HCT116 (cell line): ENCODE measurements at regions not wholly inside any gene's neighbourhood (a gene's known extent, or its start where the extent isn't known, plus 50 kb on each side); places are given as distances from the start of the nearest gene placed in this dataset.

Experiments used
- ATAC-seq: fragments of 200-7000 bp; cut with Tn5 transposase; 2 replicates; pipeline ENCODE4 v1.9.1; 2020; ENCODE audit warnings: mild to moderate bottlenecking, moderate library complexity
- BruUV-seq: library from RNA; stranded (reverse); fragments of 400-500 nt; replicated peaks from 2 replicates; lab custom pipeline; 2021; lab: Mats Ljungman, UMichigan
- CTCF ChIA-PET: fragments of 300-600 bp; sonication (Branson Sonifier 250); formaldehyde crosslinking; loops from one replicate; lab custom pipeline; 2021; ENCODE audit warnings: antibody characterized with exemption; lab: Charles Lee
- POLR2A ChIA-PET: fragments of 300-600, 350-600 bp; sonication (Branson Sonifier 250); formaldehyde crosslinking; loops from one replicate; lab custom pipeline; 2021; ENCODE audit warnings: antibody characterized with exemption; lab: Charles Lee
- RAD21 ChIA-PET, 2 experiments: fragments of 300-600 bp; sonication (Branson Sonifier 250); formaldehyde crosslinking; loops; one replicate each; lab custom pipeline; 2023; ENCODE audit warnings: low total read pairs in 2 of 2; ENCODE audit not compliant: uncharacterized antibody in 2 of 2, unreplicated experiment in 2 of 2, low non-redundant PET in 1 of 2; lab: Charles Lee
- DNase-seq: peaks from one replicate; pipeline ENCODE4 v3.0.0-alpha.2; 2010; ENCODE audit warnings: low read depth, low spot score
- H2AFZ ChIP-seq: fragments of 200-600 bp; shearing (Covaris generic), sonication (generic); 2 replicates; pipeline ENCODE4 v1.6.1; 2017; ENCODE audit warnings: low read depth, mixed run types, mixed read lengths, antibody characterized with exemption, low read length; ENCODE audit not compliant: poor library complexity, severe bottlenecking
- H3K27ac ChIP-seq: 2 replicates; pipeline ENCODE4 v1.5.1; 2012; ENCODE audit warnings: low read depth, low read length
- H3K27me3 ChIP-seq: fragments of 200-600 bp; sonication (generic); 2 replicates; pipeline ENCODE4 v1.6.1; 2016; ENCODE audit warnings: mixed run types, low read length, mixed read lengths; ENCODE audit not compliant: insufficient read depth
- H3K36me3 ChIP-seq, 2 experiments: fragments of 200-500 bp in 1 of 2; fragments of 200-600 bp in 1 of 2; sonication (Bioruptor generic) in 1 of 2; sonication (generic) in 1 of 2; 2 replicates each; pipeline versions ENCODE4 v1.5.1 to v1.6.1; 2014 to 2016; ENCODE audit warnings: low read length in 2 of 2, inconsistent platforms in 1 of 2, mixed read lengths in 1 of 2, mixed run types in 1 of 2; ENCODE audit not compliant: insufficient read depth in 2 of 2, control insufficient read depth in 1 of 2
- H3K4me1 ChIP-seq, 2 experiments: fragments of 200-600 bp in 1 of 2; sonication (generic) in 1 of 2; 2 replicates each; pipeline versions ENCODE4 v1.5.1 to v1.6.1; 2012 to 2017; ENCODE audit warnings: low read length in 2 of 2, inconsistent platforms in 1 of 2, mild to moderate bottlenecking in 1 of 2, mixed read lengths in 1 of 2, mixed run types in 1 of 2, moderate library complexity in 1 of 2; ENCODE audit not compliant: insufficient read depth in 2 of 2, control insufficient read depth in 1 of 2
- H3K4me2 ChIP-seq: fragments of 200-600 bp; sonication (generic); 2 replicates; pipeline ENCODE4 v1.6.1; 2017; ENCODE audit warnings: mixed run types, low read length, mixed read lengths
- H3K4me3 ChIP-seq, 2 experiments: fragments of 200-600 bp in 1 of 2; sonication (generic) in 1 of 2; replicated peaks in 1 of 2; 2 replicates each; pipeline ENCODE4 v1.5.1; 2011 to 2016; ENCODE audit warnings: low read length in 2 of 2, control low read depth in 1 of 2, low read depth in 1 of 2, mild to moderate bottlenecking in 1 of 2, mixed read lengths in 1 of 2, mixed run types in 1 of 2
- H3K79me2 ChIP-seq: fragments of 200-600 bp; sonication (generic); 2 replicates; pipeline ENCODE4 v1.6.1; 2017; ENCODE audit warnings: mild to moderate bottlenecking, mixed run types, low read length, moderate library complexity, mixed read lengths; ENCODE audit not compliant: insufficient read depth
- H3K9ac ChIP-seq: fragments of 200-600 bp; sonication (generic); 2 replicates; pipeline ENCODE4 v1.6.1; 2016; ENCODE audit warnings: low read length, mixed read lengths
- H3K9me2 ChIP-seq: fragments of 200-600 bp; sonication (generic), shearing (Covaris generic); 2 replicates; pipeline ENCODE4 v1.6.1; 2017; ENCODE audit warnings: mixed run types, mild to moderate bottlenecking, moderate library complexity; ENCODE audit not compliant: insufficient read depth
- H3K9me3 ChIP-seq, 2 experiments: fragments of 200-500 bp in 1 of 2; fragments of 200-600 bp in 1 of 2; sonication (Bioruptor generic) in 1 of 2; sonication (generic) in 1 of 2; 2 replicates each; pipeline ENCODE4 v1.6.1; 2014 to 2017; ENCODE audit warnings: low read length in 2 of 2, mixed read lengths in 2 of 2, inconsistent platforms in 1 of 2, low read depth in 1 of 2, mild to moderate bottlenecking in 1 of 2, mixed run types in 1 of 2, moderate library complexity in 1 of 2; ENCODE audit not compliant: control insufficient read depth in 1 of 2, insufficient read depth in 1 of 2
- H4K20me1 ChIP-seq: fragments of 200-600 bp; sonication (generic), shearing (Covaris generic); 2 replicates; pipeline ENCODE4 v1.6.1; 2017; ENCODE audit warnings: mixed run types, mild to moderate bottlenecking, moderate library complexity; ENCODE audit not compliant: insufficient read depth
- CBX3 ChIP-seq: IDR thresholded peaks from 2 replicates; pipeline ENCODE4 v1.6.1; 2012; ENCODE audit warnings: low read depth
- EGR1 ChIP-seq: IDR thresholded peaks from 2 replicates; pipeline ENCODE4 v1.6.1; 2012; ENCODE audit warnings: low read depth
- ELF1 ChIP-seq: IDR thresholded peaks from 2 replicates; pipeline ENCODE4 v1.6.1; 2012; ENCODE audit warnings: low read depth, borderline replicate concordance
- EZH2 ChIP-seq: fragments of 200-600 bp; sonication (generic); IDR thresholded peaks from 2 replicates; pipeline ENCODE4 v1.6.1; 2017; ENCODE audit warnings: antibody characterized with exemption, mixed run types
- JUND ChIP-seq: IDR thresholded peaks from 2 replicates; pipeline ENCODE4 v1.6.1; 2012
- SIN3A ChIP-seq: IDR thresholded peaks from 2 replicates; pipeline ENCODE4 v1.6.1; 2012; ENCODE audit warnings: low read depth
- SP1 ChIP-seq: IDR thresholded peaks from 2 replicates; pipeline ENCODE4 v1.6.1; 2012; ENCODE audit warnings: low read depth
- SRF ChIP-seq: IDR thresholded peaks from 2 replicates; pipeline ENCODE4 v1.6.1; 2012; ENCODE audit warnings: low read depth
- YY1 ChIP-seq: IDR thresholded peaks from 2 replicates; pipeline ENCODE4 v1.6.1; 2011; ENCODE audit warnings: low read length, low read depth, moderate library complexity, mild to moderate bottlenecking; ENCODE audit not compliant: insufficient replicate concordance; ENCODE audit errors: extremely low read depth
- ZFX ChIP-seq: fragments of 450-650 bp; IDR thresholded peaks from 2 replicates; pipeline ENCODE4 v1.6.1; 2017
- intact Hi-C: fragments of 100-400 bp; cut with micrococcal nuclease; formaldehyde crosslinking; loops from 2 replicates; pipeline ENCODE4 v1.10.0; 2022
- TF ChIP-seq, protein P1 (sequence below): IDR thresholded peaks from 2 replicates; pipeline ENCODE4 v1.6.1; 2012
- TF ChIP-seq, protein P2 (sequence below): IDR thresholded peaks from 2 replicates; pipeline ENCODE4 v1.6.1; 2011; ENCODE audit warnings: mild to moderate bottlenecking, low read length, moderate library complexity; ENCODE audit not compliant: insufficient replicate concordance; ENCODE audit errors: extremely low read depth

DNA sequence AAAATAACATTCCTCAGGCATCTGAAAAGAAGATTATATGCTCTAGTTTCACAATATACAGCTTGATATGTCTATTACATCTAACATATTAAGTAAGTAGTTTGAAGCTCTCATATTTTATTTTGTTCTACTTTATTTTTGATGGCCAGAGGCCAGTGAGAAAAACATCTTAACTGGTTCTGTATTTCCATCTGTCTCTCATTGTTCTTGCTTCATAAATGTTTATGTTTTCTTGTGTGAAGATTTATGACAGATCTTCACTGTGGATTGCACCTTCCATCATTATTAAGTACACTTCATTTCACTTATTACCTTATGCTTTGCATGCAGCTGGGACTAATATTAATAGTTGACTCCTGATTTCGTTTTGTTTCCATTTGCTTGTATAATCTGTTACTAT, 511.2 kb downstream of the TSN start:
- no peak for ATAC-seq
- Histone ChIP-seq H3K4me3 (no peak overlapping the region), H3K36me3 (no peaks in the 10 kb centered on the region), H3K9me3 (no peaks in the 10 kb centered on the region), H3K9me2 (no peaks in the 10 kb centered on the region), H3K4me1 (no peaks in the 10 kb centered on the region), H3K9ac (no peak overlapping the region), H2AFZ (no peak overlapping the region), H3K4me2 (no peak overlapping the region), H4K20me1 (no peaks in the 10 kb centered on the region), H3K79me2 (no peaks in the 10 kb centered on the region), H3K27me3 (no peaks in the 10 kb centered on the region), H3K27ac (no peak overlapping the region)
- RAD21 ChIA-PET = no interaction called here
- POLR2A ChIA-PET = no interaction called here
- intact Hi-C loops = no loop called here
- TF ChIP-seq SRF (no peak), SP1 (no peak), SIN3A (no peak), JUND (no peak), CBX3 (no peak), ZFX (no peak), ELF1 (no peak), EZH2 (no peak), YY1 (no peak), EGR1 (no peak)
- TF ChIP-seq, protein P1, sequence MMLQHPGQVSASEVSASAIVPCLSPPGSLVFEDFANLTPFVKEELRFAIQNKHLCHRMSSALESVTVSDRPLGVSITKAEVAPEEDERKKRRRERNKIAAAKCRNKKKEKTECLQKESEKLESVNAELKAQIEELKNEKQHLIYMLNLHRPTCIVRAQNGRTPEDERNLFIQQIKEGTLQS = no peak
- TF ChIP-seq, protein P2, sequence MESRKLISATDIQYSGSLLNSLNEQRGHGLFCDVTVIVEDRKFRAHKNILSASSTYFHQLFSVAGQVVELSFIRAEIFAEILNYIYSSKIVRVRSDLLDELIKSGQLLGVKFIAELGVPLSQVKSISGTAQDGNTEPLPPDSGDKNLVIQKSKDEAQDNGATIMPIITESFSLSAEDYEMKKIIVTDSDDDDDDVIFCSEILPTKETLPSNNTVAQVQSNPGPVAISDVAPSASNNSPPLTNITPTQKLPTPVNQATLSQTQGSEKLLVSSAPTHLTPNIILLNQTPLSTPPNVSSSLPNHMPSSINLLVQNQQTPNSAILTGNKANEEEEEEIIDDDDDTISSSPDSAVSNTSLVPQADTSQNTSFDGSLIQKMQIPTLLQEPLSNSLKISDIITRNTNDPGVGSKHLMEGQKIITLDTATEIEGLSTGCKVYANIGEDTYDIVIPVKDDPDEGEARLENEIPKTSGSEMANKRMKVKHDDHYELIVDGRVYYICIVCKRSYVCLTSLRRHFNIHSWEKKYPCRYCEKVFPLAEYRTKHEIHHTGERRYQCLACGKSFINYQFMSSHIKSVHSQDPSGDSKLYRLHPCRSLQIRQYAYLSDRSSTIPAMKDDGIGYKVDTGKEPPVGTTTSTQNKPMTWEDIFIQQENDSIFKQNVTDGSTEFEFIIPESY = no peak
- DNase-seq = no peak
- CTCF ChIA-PET = no interaction called here
- no TSS peak for BruUV-seq
